ENCODE measurements at regions not wholly inside any gene's neighbourhood (a gene's known extent, or its start where the extent isn't known, plus 50 kb on each side); places are given as distances from the start of the nearest gene placed in this dataset.

DNA sequence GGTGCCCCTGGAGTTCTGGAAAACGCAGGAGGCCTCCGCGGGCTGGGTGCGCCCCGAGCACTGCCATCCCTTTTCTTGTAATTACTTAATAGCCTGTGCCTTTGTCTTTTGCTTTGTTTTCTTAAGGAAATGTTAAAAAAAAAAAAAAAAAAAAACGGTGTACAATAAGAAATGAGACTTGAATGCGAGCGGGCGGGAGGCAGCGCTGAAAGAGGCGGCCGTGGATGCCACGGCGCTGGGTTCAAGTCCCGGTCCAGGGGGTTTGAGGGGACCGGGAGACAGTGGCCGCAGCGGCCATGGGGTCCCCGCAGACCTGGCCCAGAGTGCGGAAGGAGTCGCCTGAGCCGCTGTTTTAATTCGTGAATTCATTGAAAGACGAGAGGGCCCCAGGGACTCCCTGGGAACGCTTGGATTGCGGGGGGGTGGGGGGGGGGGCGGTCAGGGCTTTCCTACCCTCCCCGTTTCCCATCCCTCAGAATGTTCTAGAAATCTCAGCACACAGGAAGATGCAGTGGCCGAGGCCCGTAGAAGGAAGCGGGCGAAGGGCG, 349.2 kb upstream of the ARGLU1 start:
- no peak for DNase-seq (ENCODE audit: low read depth in 4 of 4, low spot score in 1 of 4)

GRCh38 chr13:106916329-106916976, 348.5 kb upstream of the ARGLU1 start:
- no peak for DNase-seq (ENCODE audit: low read depth in 4 of 4, low spot score in 1 of 4)

GRCh38 chr13:106915146-106915545, 347.2 kb upstream of the ARGLU1 start:
- no peak for DNase-seq (ENCODE audit: low read depth in 4 of 4, low spot score in 1 of 4)

DNA sequence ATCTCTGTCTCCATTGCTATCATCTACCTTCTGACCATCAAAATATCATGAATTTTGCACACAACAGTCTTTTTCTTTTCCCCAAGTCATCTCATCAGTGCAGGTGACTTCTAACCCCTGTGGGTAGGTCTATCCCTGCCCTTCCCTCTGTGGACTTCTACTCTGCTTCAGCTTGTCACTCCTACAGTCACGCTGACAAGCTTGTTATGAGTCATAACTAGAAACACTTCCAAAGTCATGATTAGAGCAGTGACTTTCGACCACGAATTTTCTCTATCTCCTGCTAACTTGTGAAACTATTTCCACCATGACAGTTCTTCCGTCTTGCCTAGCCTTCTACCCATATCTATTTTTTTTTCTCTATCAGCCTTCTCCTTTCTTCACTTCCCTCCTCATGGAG, 343.7 kb upstream of the ARGLU1 start:
- no peak for DNase-seq (ENCODE audit: low read depth in 4 of 4, low spot score in 1 of 4)

GRCh38 chr13:106911020-106911419, 343.1 kb upstream of the ARGLU1 start:
- no peak for DNase-seq (ENCODE audit: low read depth in 4 of 4, low spot score in 1 of 4)

DNA sequence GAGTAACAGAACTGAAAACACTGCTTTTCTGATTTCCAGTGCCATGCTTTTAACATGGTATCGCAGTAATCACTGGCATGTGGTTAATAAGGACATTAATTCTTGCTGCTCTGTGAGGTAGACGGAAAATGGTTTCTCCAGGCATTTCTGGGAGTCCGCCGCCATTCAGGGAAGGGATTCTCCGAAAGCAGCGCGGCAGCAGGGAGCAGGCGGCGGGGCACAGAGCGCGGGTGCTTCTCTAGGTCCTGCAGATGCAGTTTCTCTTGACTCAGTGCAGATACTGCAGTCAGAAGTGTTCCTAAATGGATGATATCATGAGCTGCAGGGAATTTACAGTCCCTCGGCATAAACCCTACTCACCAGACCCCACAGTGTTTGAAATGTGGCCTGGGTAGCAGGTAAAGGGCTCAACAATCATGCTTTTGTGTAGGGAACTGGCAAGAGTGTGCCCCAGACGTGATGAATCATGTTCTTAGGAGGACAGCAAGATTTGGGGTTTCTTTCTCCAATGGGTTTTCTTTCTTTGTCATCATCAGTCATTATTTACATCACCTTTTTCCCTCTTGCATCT, 338.6 kb upstream of the ARGLU1 start:
- DNase-seq (ENCODE audit: low read depth in 4 of 4, low spot score in 1 of 4) = no peak

GRCh38 chr13:106905380-106906162, 337.6 kb upstream of the ARGLU1 start:
- DNase-seq (ENCODE audit: low read depth in 4 of 4, low spot score in 1 of 4) = no peak

DNA sequence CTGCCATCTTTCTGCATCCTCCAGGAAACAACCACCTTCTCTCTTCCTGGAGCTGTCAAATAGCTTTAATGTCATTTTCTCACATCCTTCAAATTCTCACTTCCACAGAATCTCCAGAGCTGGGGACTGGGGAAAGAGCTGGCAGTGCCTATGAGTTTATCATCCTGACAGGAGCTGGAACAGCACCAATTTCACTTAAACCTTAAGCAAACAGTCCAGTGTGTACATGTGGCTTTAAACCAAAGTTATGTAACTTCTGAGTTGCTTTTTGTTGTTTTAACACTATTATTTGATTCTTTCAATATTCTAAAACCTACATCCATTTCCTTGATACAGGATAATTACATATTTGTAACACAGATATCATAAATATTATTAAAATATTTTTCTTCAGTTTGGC, 331.5 kb upstream of the ARGLU1 start:
- no peak for DNase-seq (ENCODE audit: low read depth in 4 of 4, low spot score in 1 of 4)

- DNase-seq (ENCODE audit: low read depth in 4 of 4, low spot score in 1 of 4) = no peak
Measured at GRCh38 chr13:106898231-106898630, 330.3 kb upstream of the ARGLU1 start.

DNA sequence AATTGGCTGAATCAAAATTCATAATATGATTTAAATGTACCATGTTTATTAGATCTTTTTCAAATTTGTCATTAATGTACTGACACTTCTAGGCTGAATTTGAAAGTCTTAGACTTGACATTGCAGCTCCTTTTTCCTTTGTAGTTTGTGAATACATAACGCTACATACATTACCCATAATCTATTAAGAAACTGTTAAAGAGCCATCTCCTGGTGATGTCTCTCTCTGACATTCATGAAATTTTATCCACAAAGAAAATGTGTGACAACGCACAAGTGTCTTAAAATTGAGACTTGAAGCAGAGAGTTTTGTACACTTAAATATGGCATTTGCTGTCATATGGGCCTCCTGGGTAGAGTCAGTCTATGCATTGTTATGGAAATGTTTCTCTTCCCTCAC, 320.2 kb upstream of the ARGLU1 start:
- DNase-seq (ENCODE audit: low read depth in 4 of 4, low spot score in 1 of 4) = no peak

DNA sequence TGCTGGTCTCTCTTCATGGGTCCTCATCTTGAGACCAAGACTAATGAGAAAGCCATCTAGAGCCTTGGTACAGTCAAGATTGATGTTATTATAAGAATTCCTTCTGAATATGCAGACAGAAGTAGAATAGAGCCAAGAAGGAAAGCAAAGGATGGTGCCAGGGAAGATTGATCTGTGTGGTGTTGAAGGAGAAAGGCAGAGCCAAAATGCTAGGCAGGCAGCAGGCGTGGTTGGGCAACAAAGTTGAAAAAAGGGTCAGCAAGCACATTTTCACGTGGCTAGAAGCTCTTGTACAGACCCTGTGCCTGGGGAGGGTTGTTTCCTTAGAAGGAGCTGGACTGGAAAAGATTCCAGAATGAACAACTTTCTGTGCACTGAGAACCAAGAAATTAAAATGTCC, 319.7 kb upstream of the ARGLU1 start:
- no peak for DNase-seq (ENCODE audit: low read depth in 4 of 4, low spot score in 1 of 4)

DNA sequence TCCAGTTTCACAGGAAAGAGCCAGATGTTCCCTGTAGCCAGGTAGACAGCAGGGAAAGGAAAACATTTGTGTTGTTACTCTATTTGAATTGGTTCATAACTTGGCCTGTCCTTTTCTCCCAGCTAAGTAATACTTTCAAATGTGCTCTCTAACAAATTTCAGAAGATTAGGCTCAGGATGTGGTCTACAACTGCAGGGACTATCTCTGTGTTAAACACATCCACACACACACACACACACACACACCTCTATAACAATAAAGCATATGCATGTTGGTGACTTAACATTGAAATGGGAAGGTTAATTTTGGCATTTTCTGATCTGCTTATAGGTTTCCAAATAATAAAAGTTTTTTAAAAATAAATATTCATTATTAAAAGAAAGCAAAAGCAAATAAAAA, 316.0 kb upstream of the ARGLU1 start:
- no peak for DNase-seq (ENCODE audit: low read depth in 4 of 4, low spot score in 1 of 4)

- no peak for DNase-seq (ENCODE audit: low read depth in 4 of 4, low spot score in 1 of 4)
Measured at GRCh38 chr13:106882246-106882645, 314.3 kb upstream of the ARGLU1 start.

- no peak for DNase-seq (ENCODE audit: low read depth in 4 of 4, low spot score in 1 of 4)
Measured at GRCh38 chr13:106879806-106880205, 311.9 kb upstream of the ARGLU1 start.

DNA sequence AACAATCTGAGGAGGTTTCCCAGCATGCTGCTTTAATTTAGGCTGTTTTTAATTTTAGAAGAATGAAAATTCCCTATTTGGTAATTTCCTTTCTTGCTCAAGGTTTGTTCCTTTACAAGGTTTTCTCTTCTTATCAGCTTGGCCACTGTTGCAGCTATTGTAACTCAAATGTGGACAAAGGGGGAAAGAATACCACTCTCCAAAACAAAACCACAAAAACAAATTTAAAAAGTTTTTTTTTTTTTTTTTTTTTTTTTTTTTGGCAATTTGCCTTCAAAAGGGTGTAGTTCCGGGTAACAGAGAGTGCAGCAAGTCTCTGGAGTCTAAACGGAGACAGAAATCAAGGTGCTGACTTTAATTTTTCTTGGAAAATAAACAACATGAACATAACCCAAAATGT, 306.4 kb upstream of the ARGLU1 start:
- no peak for DNase-seq (ENCODE audit: low read depth in 4 of 4, low spot score in 1 of 4)

DNA sequence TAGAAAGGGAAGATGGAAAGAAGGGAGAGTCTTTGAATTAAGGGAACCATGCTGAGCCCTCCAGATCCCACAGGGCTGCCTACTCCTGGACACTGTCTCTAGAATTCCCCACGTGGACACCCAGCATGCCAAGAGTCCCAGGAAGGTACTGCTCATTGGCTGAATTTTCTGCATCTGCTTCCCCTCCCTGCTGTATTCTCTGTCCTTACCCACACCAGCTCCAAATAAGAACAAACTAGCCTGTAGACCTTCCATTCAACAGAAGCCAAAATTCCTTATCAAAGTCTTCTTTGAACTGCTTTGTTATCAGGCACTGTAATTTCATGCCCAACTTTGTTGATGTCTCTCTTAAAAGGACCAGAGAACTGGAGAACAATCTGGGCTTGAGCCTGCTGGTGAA, 305.9 kb upstream of the ARGLU1 start:
- DNase-seq (ENCODE audit: low read depth in 4 of 4, low spot score in 1 of 4) = no peak

DNA sequence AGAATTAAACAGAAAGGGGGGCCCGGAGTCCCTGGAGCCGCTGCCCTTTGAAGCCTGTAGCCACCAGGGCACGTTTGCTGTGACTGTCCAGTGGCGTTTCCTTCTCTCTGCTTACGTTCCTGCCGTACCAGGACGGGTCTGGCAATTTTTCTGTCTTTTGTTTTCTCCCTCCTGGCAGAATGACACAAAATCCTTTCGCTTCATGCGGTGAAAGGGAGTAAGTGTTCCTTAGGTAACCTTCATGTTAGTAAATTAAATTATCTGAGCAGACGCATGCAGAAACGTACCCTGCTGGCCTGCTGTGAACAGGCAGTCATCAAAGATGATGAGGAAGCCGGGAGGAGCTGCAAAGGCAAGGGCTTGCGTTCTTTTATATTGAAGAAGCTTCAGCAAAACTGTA, 299.3 kb upstream of the ARGLU1 start:
- no peak for DNase-seq (ENCODE audit: low read depth in 4 of 4, low spot score in 1 of 4)

DNA sequence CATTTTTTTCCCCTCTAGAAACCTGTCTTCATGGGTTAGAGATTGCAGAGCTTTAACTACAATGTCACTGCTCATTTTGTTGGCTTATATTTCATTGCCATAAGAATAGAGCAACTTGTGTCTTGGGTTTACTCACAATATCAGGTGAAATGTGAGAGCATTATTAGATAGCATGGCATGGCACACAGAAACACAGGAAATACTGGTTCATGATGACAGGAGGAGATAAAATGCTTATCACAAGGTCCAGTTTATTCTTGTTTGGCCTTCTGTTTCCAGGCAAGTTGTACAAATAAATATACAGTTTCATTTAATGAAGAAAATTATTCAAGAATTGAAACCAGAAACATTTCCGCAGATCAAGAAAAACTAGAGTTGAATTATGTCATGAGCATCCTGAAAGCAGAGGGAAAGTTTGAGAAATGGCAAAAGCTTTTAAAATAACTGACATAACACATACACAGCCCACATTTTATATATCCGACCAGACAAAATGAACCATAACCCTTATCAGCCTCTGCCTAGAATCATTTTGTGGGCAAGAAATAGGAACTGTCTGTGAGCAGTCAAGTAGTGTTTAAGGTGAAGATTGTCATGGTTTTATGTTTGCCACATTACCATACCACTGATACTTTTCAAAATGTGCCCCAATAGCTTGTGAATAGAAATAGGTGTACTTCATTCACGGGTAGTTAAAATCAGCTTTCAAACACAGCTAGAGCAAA, 297.9 kb upstream of the ARGLU1 start:
- DNase-seq (ENCODE audit: low read depth in 4 of 4, low spot score in 1 of 4) = no peak

DNA sequence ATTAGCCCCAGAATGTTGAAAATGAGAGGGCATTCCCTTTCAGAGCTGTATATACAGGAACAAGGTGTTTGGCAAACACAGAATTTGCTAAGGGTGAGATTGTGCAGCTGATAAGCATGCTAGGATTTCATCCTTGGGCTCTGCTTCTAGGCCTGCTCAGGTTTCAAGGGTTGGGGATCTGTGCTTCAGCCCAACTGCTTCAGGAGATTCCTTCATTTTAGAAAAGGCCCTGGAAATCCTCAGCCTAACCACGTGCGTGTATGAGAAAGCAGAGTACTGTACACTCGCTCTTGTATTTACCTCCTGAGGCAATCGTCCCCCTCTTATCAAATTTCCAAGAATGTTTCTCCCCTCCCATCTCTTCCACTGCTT, 291.6 kb upstream of the ARGLU1 start:
- no peak for DNase-seq (ENCODE audit: low read depth in 4 of 4, low spot score in 1 of 4)

- no peak for DNase-seq (ENCODE audit: low read depth in 4 of 4, low spot score in 1 of 4)
Measured at GRCh38 chr13:106858903-106859532, 291.1 kb upstream of the ARGLU1 start.

- no peak for DNase-seq (ENCODE audit: low read depth in 4 of 4, low spot score in 1 of 4)
Measured at GRCh38 chr13:106852436-106852835, 284.5 kb upstream of the ARGLU1 start.
